NCI-H446 (cell line): ENCODE measurements at regions not wholly inside any gene's neighbourhood (a gene's known extent, or its start where the extent isn't known, plus 50 kb on each side); places are given as distances from the start of the nearest gene placed in this dataset.

Experiments used
- DNase-seq, 2 experiments: peaks; one replicate each; lab custom pipeline; 2025; lab: John Stamatoyannopoulos, UW

GRCh38 chr6:74879976-74880375, 325.9 kb downstream of the COL12A1 start:
- no peak for DNase-seq

GRCh38 chr6:74879234-74879633, 326.6 kb downstream of the COL12A1 start:
- no peak for DNase-seq

GRCh38 chr6:74875193-74875592, 330.7 kb downstream of the COL12A1 start:
- no peak for DNase-seq

GRCh38 chr6:74872754-74873476, 332.9 kb downstream of the COL12A1 start:
- no peak for DNase-seq

- DNase-seq, result no peak
These were observed 334.1 kb downstream of the COL12A1 start for GRCh38 chr6:74871757-74872156.

- DNase-seq, result no peak
These were observed 335.4 kb downstream of the COL12A1 start for GRCh38 chr6:74870403-74870802.

GRCh38 chr6:74867291-74867690, 338.6 kb downstream of the COL12A1 start:
- DNase-seq, result no peak

GRCh38 chr6:74863968-74864367, 341.9 kb downstream of the COL12A1 start:
- no peak for DNase-seq

- no peak for DNase-seq
These were observed 345.4 kb downstream of the COL12A1 start for GRCh38 chr6:74860456-74860855.

GRCh38 chr6:74857157-74857556, 348.7 kb downstream of the COL12A1 start:
- DNase-seq, result no peak

GRCh38 chr6:74853991-74854390, 351.9 kb downstream of the COL12A1 start:
- no peak for DNase-seq

- DNase-seq, result no peak
These were observed 354.3 kb downstream of the COL12A1 start for GRCh38 chr6:74851596-74851995.

- DNase-seq, result no peak
These were observed 364.9 kb downstream of the COL12A1 start for GRCh38 chr6:74840953-74841352.

- DNase-seq, result no peak
These were observed 370.9 kb downstream of the COL12A1 start for GRCh38 chr6:74834967-74835366.

GRCh38 chr6:74826263-74826662, 379.6 kb downstream of the COL12A1 start:
- no peak for DNase-seq

GRCh38 chr6:74814440-74814839, 391.4 kb downstream of the COL12A1 start:
- DNase-seq, result no peak

- DNase-seq, result no peak
These were observed 398.2 kb downstream of the COL12A1 start for GRCh38 chr6:74807674-74808073.

- no peak for DNase-seq
These were observed 399.7 kb downstream of the COL12A1 start for GRCh38 chr6:74805916-74806696.

- no peak for DNase-seq
These were observed 407.6 kb downstream of the COL12A1 start for GRCh38 chr6:74798302-74798701.

GRCh38 chr6:74785236-74785635, 420.6 kb downstream of the COL12A1 start:
- no peak for DNase-seq

- DNase-seq, result no peak
These were observed 423.5 kb downstream of the COL12A1 start for GRCh38 chr6:74782346-74782745.

- DNase-seq, result no peak
These were observed 425.0 kb downstream of the COL12A1 start for GRCh38 chr6:74780831-74781230.

- no peak for DNase-seq
These were observed 437.1 kb downstream of the COL12A1 start for GRCh38 chr6:74768738-74769137.

- no peak for DNase-seq
These were observed 437.7 kb downstream of the COL12A1 start for GRCh38 chr6:74768120-74768519.
